Activated effector memory CD4-positive, alpha-beta T cell treated with anti-CD3 and anti-CD28 coated beads, Interleukin-2, amount 50 U/mL, for 16 hours (primary cell): ENCODE measurements at regions not wholly inside any gene's neighbourhood (a gene's known extent, or its start where the extent isn't known, plus 50 kb on each side); places are given as distances from the start of the nearest gene placed in this dataset.
A peak's percentile ranks its signal among the peaks of the same experiment; 100 is the strongest.
"Not testable (repeated sequence)": the region's sequence is repeated elsewhere in the genome, so short reads cannot be mapped to it uniquely, and the experiment has no call there.

Experiments used
- DNase-seq: peaks from one replicate; pipeline ENCODE4 v3.0.0-alpha.2; 2020

- DNase-seq = not testable (repeated sequence)
Observed at GRCh38 chr11:67940440-67940839, 63.5 kb downstream of the UNC93B1 start.

GRCh38 chr11:67938964-67939363 is 64.9 kb downstream of the UNC93B1 start:
- DNase-seq = not testable (repeated sequence)

- not testable (repeated sequence) for DNase-seq
Observed at GRCh38 chr11:67938371-67938770, 65.5 kb downstream of the UNC93B1 start.

GRCh38 chr11:67923565-67923964 is 80.3 kb downstream of the UNC93B1 start:
- not testable (repeated sequence) for DNase-seq

- DNase-seq = peak; percentile 70
Observed at GRCh38 chr11:67920546-67920945, 83.4 kb downstream of the UNC93B1 start.

GRCh38 chr11:67912184-67912583 is 91.7 kb downstream of the UNC93B1 start:
- not testable (repeated sequence) for DNase-seq

- not testable (repeated sequence) for DNase-seq
Observed at GRCh38 chr11:67911211-67911610, 92.7 kb downstream of the UNC93B1 start.

GRCh38 chr11:67910803-67911202 is 93.1 kb downstream of the UNC93B1 start:
- not testable (repeated sequence) for DNase-seq

- DNase-seq = not testable (repeated sequence)
Observed at GRCh38 chr11:67906969-67907368, 96.9 kb downstream of the UNC93B1 start.

- DNase-seq = not testable (repeated sequence)
Observed at GRCh38 chr11:67899462-67899861, 104.4 kb downstream of the UNC93B1 start.

- not testable (repeated sequence) for DNase-seq
Observed at GRCh38 chr11:67893487-67893886, 110.4 kb downstream of the UNC93B1 start.

- not testable (repeated sequence) for DNase-seq
Observed at GRCh38 chr11:67889646-67890045, 114.3 kb downstream of the UNC93B1 start.

- DNase-seq = not testable (repeated sequence)
Observed at GRCh38 chr11:67888056-67888455, 115.8 kb downstream of the UNC93B1 start.

GRCh38 chr11:67886672-67887071 is 117.2 kb downstream of the UNC93B1 start:
- DNase-seq = not testable (repeated sequence)

- DNase-seq = not testable (repeated sequence)
Observed at GRCh38 chr11:67886207-67886606, 117.7 kb downstream of the UNC93B1 start.

GRCh38 chr11:67885574-67885973 is 118.3 kb downstream of the UNC93B1 start:
- not testable (repeated sequence) for DNase-seq

- peak; percentile 80 for DNase-seq
Observed at GRCh38 chr11:67884761-67885558, 118.9 kb downstream of the UNC93B1 start.

GRCh38 chr11:67884073-67884757 is 119.7 kb downstream of the UNC93B1 start:
- peak; percentile 71 for DNase-seq

GRCh38 chr11:67882304-67882703 is 121.6 kb downstream of the UNC93B1 start:
- DNase-seq = not testable (repeated sequence)

GRCh38 chr11:67881836-67882235 is 122.1 kb downstream of the UNC93B1 start:
- DNase-seq = not testable (repeated sequence)

GRCh38 chr11:67880594-67881196 is 123.2 kb downstream of the UNC93B1 start:
- DNase-seq = not testable (repeated sequence)

- DNase-seq = not testable (repeated sequence)
Observed at GRCh38 chr11:67878666-67879065, 125.2 kb downstream of the UNC93B1 start.

GRCh38 chr11:67877316-67877715 is 126.6 kb downstream of the UNC93B1 start:
- not testable (repeated sequence) for DNase-seq
